Right cardiac atrium (tissue), 5 donors: ENCODE measurements at regions not wholly inside any gene's neighbourhood (a gene's known extent, or its start where the extent isn't known, plus 50 kb on each side); places are given as distances from the start of the nearest gene placed in this dataset.

Experiments
- ATAC-seq, 2 donors: fragments of 200-7000 bp; cut with Tn5 transposase; one replicate each; pipeline versions ENCODE4 v1.8.0 to v1.9.1; 2020; ENCODE audit warnings: moderate library complexity in 2 of 2, mild to moderate bottlenecking in 1 of 2
- DNase-seq, 3 donors: peaks; one replicate each; pipeline ENCODE4 v3.0.0-alpha.2; 2020
- H3K27ac ChIP-seq: one replicate; pipeline ENCODE4 v1.5.1; 2013; ENCODE audit warnings: mild to moderate bottlenecking, low read length, control low read depth, moderate library complexity
- H3K27me3 ChIP-seq: one replicate; pipeline ENCODE4 v1.6.1; 2013; ENCODE audit not compliant: control insufficient read depth, insufficient read depth
- H3K4me1 ChIP-seq: one replicate; pipeline ENCODE4 v1.6.1; 2013; ENCODE audit warnings: low read length; ENCODE audit not compliant: control insufficient read depth, insufficient read depth
- H3K4me3 ChIP-seq: one replicate; pipeline ENCODE4 v1.5.1; 2013; ENCODE audit warnings: low read length, control low read depth
- H3K9me3 ChIP-seq: one replicate; pipeline ENCODE4 v1.6.1; 2013; ENCODE audit warnings: low read length; ENCODE audit not compliant: control insufficient read depth
- WGBS: extraction: QIAGEN DNeasy Blood & Tissue Kit; methylation state at CpG from one replicate; pipeline ENCODE4 v1.1.7; 2013; 5-methylcytosine and 5-hydroxymethylcytosine counted together
- intact Hi-C, 4 donors: fragments of 100-400 bp; cut with DNase I; formaldehyde crosslinking; loops; one replicate each; pipeline versions ENCODE4 v1.11.0 to v1.14.0; 2022 to 2023
- donor health status: healthy with polysubstance abuse.
- donor health status: DM: no; HTN: yes; CAD: no.
- donor health status: DM: no; HTN: no; CAD: no.
- donor health status: DM: no; HTN: yes; CAD: no; lungs with severe emphysema.
- donor health status: DM: yes; HTN: yes; CAD: no.

GRCh38 chrX:39611468-39611867 is 486.3 kb downstream of the BCOR start:
- WGBS, result 91% methylated on average over 8 of the region's 8 CpGs
- intact Hi-C loops, result no loop called here
- DNase-seq, result no peak

DNA sequence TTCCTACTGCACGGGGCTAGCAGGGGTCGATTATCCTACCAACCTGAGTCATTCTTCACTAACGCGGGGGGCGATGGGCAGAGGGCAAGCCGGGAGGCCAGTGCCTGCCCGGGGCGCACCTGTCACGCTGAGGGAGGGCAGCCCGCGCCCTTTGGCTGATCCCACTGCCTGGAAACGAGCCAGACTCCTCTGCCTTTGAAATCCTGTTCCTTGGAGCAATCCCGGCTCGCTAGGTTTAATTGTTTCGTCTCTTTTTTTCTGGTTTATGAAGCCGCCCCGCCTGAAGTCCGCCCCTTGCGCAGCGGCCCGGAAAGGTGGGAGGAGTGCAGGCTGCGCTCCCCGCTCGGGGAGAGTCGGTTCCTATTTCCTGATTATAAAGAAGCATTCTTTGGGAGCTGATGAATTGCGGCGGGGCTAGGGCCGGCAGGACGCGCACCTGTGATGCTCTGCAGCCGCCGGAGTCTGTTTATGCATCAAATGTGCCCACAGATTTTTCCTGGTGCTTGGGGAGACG is 484.2 kb downstream of the BCOR start:
- DNase-seq (peak; percentile 11 to 68 (median 58)), ATAC-seq (peak in 1 of 2 donors; percentile 64)
- H3K9me3 ChIP-seq, result no peaks in the 10 kb centered on the region
- peak overlapping the region; percentile 42 for H3K4me3 ChIP-seq
- H3K27me3 ChIP-seq, result no peaks in the 10 kb centered on the region
- H3K4me1 ChIP-seq, result peaks cover 2% of the 10 kb centered on the region
- WGBS, result under 1% methylated on average over 33 of the region's 33 CpGs
- H3K27ac ChIP-seq, result no peak overlapping the region
- intact Hi-C loops, result no loop called here

More at GRCh38 chrX:39611468-39611867, 486.3 kb downstream of the BCOR start:
- H3K4me1 ChIP-seq, result peaks cover 2% of the 10 kb centered on the region
- H3K27me3 ChIP-seq, result no peaks in the 10 kb centered on the region
- H3K4me3 ChIP-seq, result no peak overlapping the region
- H3K27ac ChIP-seq, result no peak overlapping the region
- H3K9me3 ChIP-seq, result no peaks in the 10 kb centered on the region
- ATAC-seq, result no peak

GRCh38 chrX:39613997-39614679 is 483.6 kb downstream of the BCOR start:
- Histone ChIP-seq H3K4me1 (peaks cover 2% of the 10 kb centered on the region), H3K9me3 (no peaks in the 10 kb centered on the region), H3K4me3 (peak overlapping the region; percentile 42), H3K27me3 (no peaks in the 10 kb centered on the region), H3K27ac (no peak overlapping the region)
- 17% methylated on average over 23 of the region's 23 CpGs for WGBS
- ATAC-seq, result no peak
- no peak for DNase-seq
- intact Hi-C loops, result no loop called here

DNA sequence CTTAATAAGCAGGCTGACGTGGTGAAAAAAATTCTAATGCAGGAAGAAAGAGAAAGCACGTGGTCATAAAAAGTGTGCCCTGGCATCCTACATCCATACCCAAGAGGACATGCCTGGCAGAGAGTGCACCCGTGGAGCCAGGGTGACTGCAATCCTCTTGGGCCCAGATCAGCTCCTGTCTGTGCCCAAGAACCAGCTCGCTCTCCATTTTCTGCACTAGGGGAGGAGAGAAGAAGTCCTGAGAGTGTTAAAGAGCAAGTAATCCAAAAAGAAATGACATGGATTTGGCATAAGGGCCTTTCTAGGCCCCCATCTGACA is 483.1 kb downstream of the BCOR start:
- no peaks in the 10 kb centered on the region for H3K9me3 ChIP-seq
- no peak overlapping the region for H3K4me3 ChIP-seq
- intact Hi-C loops, result no loop called here
- no peaks in the 10 kb centered on the region for H3K27me3 ChIP-seq
- ATAC-seq, result no peak
- no peak overlapping the region for H3K27ac ChIP-seq
- H3K4me1 ChIP-seq, result peaks cover 2% of the 10 kb centered on the region
- 74% methylated on average over 4 of the region's 4 CpGs for WGBS
- DNase-seq, result no peak

DNA sequence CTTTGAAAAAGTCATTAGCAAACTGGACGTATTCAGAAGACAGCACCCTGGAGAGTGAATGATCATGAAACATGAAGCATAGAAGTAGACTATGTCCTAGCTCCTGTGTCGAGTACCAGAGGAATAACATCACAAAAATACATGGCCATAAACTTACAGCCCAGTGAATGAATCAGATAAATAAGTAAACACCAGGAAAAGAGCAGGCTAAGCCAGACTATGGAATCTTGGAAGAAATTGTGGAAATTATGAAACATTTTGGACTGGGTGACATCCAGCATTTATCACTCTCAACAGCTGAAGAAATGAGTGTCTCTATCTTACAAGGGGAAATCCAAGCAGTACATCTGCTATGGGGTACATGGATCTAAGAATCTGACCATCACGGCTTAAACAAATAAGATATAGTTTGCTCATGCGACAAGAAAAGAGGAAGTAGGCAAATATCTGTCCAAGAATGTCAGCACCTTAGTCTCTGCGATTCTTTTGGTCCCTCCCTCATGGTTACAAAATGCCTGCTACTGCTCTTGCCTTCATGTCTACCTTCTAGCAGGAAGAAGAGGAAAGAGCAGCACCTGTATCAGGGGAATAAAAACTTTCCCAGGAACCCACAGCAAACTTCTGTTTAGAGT is 481.5 kb downstream of the BCOR start:
- 49% methylated on average over 5 of the region's 5 CpGs for WGBS
- H3K9me3 ChIP-seq, result no peaks in the 10 kb centered on the region
- H3K4me3 ChIP-seq, result no peak overlapping the region
- H3K27ac ChIP-seq, result no peak overlapping the region
- DNase-seq, result no peak
- H3K4me1 ChIP-seq, result peaks cover 2% of the 10 kb centered on the region
- ATAC-seq, result peak; percentile 38 to 43
- intact Hi-C loops, result no loop called here
- H3K27me3 ChIP-seq, result no peaks in the 10 kb centered on the region

DNA sequence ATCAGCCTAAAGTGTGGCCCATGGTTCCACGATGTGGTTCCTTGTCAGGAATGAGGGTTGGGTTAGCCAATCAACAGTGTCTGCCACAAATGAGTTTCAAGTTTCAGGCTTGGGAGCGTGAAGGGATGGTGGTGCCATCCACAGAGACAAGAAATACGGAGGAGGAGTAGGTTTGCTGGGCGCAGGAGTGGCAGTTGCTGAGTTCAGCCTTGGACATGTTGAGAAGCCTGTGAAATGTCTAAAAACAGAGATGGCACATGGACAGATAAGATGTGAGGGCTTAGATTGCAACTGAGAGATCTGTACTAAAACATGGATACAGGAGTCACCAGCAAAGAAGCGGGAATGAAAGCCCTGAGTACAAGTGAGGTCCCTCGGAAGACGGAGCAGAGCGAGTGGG is 481.0 kb downstream of the BCOR start:
- intact Hi-C loops, result no loop called here
- Histone ChIP-seq H3K27me3 (no peaks in the 10 kb centered on the region), H3K9me3 (no peaks in the 10 kb centered on the region), H3K27ac (no peak overlapping the region), H3K4me1 (peaks cover 2% of the 10 kb centered on the region), H3K4me3 (no peak overlapping the region)
- 83% methylated on average over 8 of the region's 8 CpGs for WGBS
- ATAC-seq (no peak), DNase-seq (no peak)

DNA sequence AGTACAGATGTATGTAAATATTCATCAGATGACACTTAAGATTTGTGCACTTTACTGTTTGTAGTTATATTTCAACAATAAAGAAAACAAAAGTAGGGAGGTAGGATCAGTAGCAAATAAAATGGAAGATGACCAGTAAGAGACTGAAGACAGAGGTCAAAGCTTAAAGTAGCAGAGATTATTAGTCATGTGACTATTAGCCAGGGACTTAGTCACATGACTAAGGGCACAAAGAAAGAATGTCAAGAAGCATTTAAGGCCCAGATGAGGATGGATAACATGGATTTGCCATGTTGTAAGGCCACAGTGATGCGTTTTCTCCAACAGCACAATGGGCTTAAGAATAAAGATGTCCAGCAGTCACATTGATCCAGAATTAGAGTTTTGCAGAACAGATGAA is 479.6 kb downstream of the BCOR start:
- no peak overlapping the region for H3K4me3 ChIP-seq
- H3K27ac ChIP-seq, result no peak overlapping the region
- ATAC-seq, result no peak
- peaks cover 2% of the 10 kb centered on the region for H3K4me1 ChIP-seq
- H3K9me3 ChIP-seq, result no peaks in the 10 kb centered on the region
- H3K27me3 ChIP-seq, result no peaks in the 10 kb centered on the region
- no peak for DNase-seq
- intact Hi-C loops, result no loop called here
- WGBS, result 97% methylated on average over 1 of the region's 1 CpG

GRCh38 chrX:39619182-39620009 is 478.4 kb downstream of the BCOR start:
- intact Hi-C loops, result no loop called here
- Histone ChIP-seq H3K9me3 (no peaks in the 10 kb centered on the region), H3K27ac (no peak overlapping the region), H3K27me3 (no peaks in the 10 kb centered on the region), H3K4me1 (peaks cover under 1% of the 10 kb centered on the region), H3K4me3 (no peak overlapping the region)
- ATAC-seq (peak in 1 of 2 donors; percentile 65), DNase-seq (peak in 1 of 3 donors; percentile 38)
- 46% methylated on average over 7 of the region's 7 CpGs for WGBS

- WGBS, result 97% methylated on average over 4 of the region's 4 CpGs
Measured at GRCh38 chrX:39624166-39624565, 473.6 kb downstream of the BCOR start.

DNA sequence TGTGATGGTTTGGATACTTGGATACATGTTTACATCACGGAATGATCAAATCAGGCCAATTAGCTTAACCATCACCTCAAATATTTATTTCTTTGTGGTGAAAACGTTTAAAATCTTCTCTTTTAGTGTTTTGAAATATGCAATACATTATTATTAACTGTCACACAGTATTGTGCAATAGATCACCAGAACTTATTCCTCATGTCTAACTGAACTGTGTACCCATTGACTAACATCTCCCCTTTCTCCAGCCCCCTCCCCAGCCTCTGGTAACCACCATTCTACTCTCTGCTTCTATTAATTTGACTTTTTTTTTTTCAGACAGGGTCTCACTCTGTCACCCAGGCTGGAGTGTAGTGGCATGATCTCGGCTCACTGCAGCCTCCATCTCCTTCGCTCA is 471.9 kb downstream of the BCOR start:
- Histone ChIP-seq H3K4me3 (no peak overlapping the region), H3K27me3 (no peaks in the 10 kb centered on the region), H3K27ac (no peak overlapping the region), H3K9me3 (no peaks in the 10 kb centered on the region), H3K4me1 (no peaks in the 10 kb centered on the region)
- ATAC-seq, result no peak
- no peak for DNase-seq
- intact Hi-C loops, result no loop called here
- WGBS, result 92% methylated on average over 4 of the region's 4 CpGs

More at GRCh38 chrX:39624166-39624565, 473.6 kb downstream of the BCOR start:
- H3K9me3 ChIP-seq, result no peaks in the 10 kb centered on the region
- no peak overlapping the region for H3K27ac ChIP-seq
- no peak for ATAC-seq
- no peaks in the 10 kb centered on the region for H3K4me1 ChIP-seq
- no peaks in the 10 kb centered on the region for H3K27me3 ChIP-seq
- H3K4me3 ChIP-seq, result no peak overlapping the region
- intact Hi-C loops, result no loop called here
- no peak for DNase-seq

DNA sequence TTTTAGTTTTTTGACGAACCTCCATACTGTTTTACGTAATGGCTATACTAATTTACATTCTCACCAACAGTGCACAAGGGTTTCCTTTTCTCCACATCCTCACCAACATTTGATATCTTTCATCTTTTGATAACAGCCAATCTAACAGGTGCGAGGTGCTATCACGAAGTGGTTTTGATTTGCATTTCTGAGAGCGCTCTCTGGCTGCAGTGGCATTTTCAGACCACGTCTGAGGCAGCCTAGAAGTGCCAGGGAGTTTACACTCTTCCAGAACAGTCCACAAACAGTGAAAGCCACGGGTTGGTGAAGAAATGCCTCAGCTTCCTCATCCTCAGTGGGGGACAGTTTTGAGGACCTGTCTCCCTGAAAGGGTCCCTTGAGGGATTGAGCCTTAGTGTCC is 471.0 kb downstream of the BCOR start:
- no peak for DNase-seq
- intact Hi-C loops, result no loop called here
- Histone ChIP-seq H3K27me3 (no peaks in the 10 kb centered on the region), H3K4me3 (no peak overlapping the region), H3K27ac (no peak overlapping the region), H3K4me1 (no peaks in the 10 kb centered on the region), H3K9me3 (no peaks in the 10 kb centered on the region)
- no peak for ATAC-seq
- WGBS, result 83% methylated on average over 7 of the region's 7 CpGs
